ENCODE measurements at regions not wholly inside any gene's neighbourhood (a gene's known extent, or its start where the extent isn't known, plus 50 kb on each side); places are given as distances from the start of the nearest gene placed in this dataset.

- TF ChIP-seq CTCF (IDR thresholded peaks at IDR 0.05) (no peak), POLR2A (IDR thresholded peaks at IDR 0.05) (no peak)
Observed at GRCh38 chr3:135447483-135447882, 518.0 kb upstream of the PPP2R3A start.
